HG03439 (cell line): ENCODE measurements at regions not wholly inside any gene's neighbourhood (a gene's known extent, or its start where the extent isn't known, plus 50 kb on each side); places are given as distances from the start of the nearest gene placed in this dataset.

Experiments used
- ATAC-seq: cut with Tn5 transposase; IDR thresholded peaks from one replicate; pipeline ENCODE4 v1.9.1; 2021; ENCODE audit warnings: mild to moderate bottlenecking, moderate library complexity; ENCODE audit not compliant: unreplicated experiment

DNA sequence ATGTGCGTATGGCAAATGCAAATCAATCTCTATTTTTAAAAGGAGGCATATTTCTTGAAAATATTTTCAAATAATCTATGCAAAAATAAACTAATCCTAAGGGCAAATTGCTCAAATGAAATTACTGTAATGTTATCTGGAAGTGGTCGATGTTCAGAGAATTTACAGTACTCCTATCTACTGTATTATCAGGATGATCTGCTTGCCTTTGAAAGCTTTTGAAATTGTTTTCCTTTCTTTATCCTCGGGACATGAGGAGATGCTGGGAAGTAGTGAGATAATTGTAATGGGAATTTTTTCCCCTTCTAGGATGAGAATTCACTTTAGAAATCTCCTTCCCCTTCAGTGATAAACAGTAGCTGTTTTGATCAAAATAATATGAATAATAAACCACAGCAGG, 577.2 kb upstream of the MIR17HG start:
- ATAC-seq: no peak

DNA sequence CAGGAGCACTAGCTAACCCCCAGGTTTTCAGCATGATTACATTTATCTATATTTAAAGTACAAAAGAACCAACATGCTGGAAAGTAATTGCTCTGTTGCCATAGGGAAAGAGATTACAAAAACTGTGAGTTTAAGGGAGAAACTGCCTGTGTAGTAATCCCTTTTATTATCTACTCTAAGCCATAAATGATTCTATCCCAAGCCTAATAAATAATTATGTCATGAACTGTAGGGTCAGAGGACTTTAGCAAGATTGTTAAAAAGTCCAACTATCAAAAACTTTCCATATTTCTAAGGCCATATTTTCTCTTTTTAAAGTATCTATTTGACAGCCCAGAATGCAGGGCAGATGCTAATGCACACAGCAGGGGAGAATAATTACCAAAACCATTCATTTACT, 573.8 kb upstream of the MIR17HG start:
- no peak for ATAC-seq

DNA sequence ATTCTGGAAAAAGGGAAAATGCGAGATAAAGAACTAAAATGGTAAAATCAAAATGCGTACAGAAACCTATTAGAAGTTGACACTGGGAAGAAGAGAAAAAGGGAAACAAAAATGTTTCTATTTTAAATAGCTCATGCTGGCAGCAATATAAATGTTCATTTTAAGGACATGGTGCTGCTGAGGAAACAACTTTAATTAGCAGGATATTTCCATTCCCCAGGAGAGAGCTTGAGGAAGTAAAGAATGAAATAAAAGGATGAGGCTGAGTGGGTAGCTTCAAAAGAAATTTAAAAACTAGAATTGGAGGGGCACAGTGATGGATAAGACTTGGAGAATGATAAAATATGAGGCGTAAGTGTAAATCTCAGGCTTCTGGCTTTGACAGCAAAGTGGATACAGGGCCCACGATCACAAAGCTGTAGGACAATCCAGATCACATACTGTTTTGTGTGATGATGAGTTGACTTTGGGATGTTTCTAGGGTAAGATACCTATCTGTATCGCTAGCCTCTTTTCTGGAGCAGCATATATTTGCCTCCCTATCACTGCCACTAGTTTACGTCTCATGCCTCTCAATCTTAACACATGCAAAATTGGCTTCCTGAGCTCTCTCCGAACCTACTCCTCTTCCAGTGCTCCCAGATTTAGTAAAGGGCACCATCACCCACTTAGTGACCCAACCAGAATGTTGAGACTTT, 571.3 kb upstream of the MIR17HG start:
- ATAC-seq: no peak

DNA sequence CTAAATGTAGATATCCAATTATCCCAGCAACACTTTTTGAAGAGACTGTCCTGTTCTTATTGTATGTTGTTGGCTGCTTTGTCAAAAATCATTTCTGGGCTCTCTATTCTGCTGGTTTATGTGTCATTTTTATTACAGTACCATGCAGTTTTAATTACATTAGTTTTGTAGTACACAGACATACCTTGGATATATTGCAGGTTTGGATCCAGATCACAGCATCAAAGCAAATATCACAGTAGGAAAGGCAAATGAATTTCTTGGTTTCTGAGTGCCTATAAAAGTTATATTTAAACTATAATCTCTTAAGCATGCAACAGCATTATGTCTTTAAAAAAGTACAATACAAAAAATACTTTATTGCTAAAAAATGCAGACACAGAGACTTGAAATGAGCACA, 564.2 kb upstream of the MIR17HG start:
- ATAC-seq: no peak

DNA sequence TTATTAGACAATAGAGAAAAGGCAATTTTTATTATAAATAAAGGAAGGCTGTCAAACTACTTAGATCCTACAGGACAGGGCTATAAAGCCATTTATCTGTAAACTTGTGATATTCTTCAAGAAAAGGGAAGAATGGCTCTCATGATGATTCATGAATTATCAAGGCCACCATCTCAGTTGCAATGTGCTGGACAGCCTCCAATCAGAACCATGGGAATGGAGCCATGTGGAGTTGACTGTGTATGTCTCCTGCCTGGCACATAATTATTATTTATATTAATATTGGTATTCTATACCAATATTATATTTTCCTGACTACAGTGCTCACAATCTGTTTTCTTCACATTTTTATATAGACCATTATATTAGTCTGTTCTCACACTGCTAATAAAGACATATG, 560.5 kb upstream of the MIR17HG start:
- ATAC-seq: no peak

DNA sequence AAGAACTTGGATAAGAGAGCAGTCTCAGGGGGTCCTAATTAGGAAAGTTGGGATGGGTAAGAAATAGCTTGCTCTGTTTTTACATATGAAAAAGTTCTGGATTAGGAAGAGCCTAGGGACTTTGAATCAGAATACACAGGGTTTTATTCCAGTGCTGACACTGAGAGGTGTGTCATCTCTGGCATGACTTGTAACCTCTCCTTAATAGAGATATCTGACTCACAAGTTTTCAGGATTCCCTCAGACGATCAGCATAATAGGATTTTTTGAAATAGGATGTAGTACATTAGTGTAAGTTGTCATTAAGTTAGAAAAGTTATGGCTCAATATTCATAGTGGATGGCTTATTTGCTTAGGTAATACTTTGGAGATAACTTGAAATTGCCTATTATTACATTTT, 555.2 kb upstream of the MIR17HG start:
- ATAC-seq: no peak

DNA sequence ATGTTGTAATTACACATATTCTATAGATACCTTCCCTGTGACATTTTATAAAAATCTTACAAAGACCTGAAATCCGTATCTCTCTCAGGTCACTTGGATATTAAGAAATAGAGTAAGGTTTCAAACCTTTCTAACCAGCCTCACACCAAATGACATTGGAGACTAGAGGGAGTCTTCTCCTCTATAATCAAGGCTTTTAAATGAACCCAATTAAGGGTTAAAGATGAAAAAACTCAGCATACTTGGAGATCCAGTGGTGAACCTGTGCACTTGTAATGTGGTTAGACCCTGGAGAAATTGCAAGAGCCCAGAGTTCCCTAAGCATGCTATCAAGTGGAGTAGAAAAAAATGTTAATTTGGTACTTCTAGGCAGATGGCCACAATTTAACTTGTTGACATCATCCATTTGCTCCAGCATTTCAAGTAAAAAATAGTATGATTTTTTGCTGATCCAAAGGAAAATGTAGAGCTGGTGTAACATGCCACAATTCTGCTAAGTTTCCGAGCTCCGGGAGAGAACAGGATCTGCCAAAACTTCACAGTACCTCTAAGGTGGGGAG, 554.1 kb upstream of the MIR17HG start:
- ATAC-seq: no peak

DNA sequence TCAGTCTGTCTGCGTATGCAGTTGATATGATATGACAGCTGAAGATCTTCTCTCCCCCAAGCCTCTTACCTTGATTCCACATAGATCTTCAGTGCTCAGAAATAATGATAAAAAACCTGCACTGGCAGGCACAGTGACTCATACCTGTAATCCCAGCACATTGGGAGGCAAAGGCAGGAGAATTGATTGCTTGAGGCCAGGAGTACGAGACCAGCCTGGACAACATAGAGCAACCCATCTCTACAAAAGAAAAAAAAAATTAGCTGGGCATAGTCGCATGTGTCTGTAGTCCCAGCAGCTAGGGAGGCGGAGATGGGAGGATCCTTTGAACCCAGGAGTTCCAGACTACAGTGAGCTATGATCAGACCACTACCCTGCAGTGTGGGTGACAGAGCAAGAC, 551.0 kb upstream of the MIR17HG start:
- no peak for ATAC-seq

DNA sequence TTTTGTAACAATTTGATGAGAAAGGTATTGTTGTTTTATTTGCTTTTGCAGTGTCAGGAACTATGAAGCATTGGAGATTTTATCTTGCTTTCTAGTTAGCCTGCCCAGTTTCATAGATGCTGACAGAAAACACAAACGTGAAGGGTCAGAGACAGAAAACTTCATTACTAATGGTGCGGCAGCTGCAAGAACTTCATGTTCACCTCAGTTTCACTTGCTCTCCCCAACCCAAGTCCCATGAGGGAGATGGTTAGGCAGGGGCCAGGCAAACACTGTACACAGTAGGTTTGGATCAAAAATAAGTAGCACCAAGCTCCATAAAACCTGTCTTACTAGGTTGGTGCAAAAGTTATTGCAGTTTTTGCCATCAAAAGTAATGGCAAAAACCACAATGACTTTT, 550.2 kb upstream of the MIR17HG start:
- no peak for ATAC-seq

DNA sequence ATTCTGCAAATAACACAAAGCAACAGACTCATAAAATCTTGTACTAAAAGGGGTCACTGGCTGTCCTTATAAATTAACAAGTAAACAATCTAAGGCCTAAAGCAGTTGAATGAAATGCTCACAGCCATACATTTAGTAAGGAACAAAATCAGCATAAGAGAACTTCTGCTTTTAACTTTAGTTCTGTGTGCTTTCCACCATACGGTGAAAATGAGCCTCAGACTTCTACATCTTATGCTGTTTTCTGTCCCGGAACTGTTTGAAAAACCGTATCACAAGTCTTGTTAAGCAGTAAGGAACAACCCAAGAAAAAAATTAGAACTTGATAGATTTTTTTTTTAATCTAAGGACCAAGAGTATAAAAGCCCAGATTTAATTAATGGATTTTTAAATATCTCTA, 549.1 kb upstream of the MIR17HG start:
- ATAC-seq: no peak

DNA sequence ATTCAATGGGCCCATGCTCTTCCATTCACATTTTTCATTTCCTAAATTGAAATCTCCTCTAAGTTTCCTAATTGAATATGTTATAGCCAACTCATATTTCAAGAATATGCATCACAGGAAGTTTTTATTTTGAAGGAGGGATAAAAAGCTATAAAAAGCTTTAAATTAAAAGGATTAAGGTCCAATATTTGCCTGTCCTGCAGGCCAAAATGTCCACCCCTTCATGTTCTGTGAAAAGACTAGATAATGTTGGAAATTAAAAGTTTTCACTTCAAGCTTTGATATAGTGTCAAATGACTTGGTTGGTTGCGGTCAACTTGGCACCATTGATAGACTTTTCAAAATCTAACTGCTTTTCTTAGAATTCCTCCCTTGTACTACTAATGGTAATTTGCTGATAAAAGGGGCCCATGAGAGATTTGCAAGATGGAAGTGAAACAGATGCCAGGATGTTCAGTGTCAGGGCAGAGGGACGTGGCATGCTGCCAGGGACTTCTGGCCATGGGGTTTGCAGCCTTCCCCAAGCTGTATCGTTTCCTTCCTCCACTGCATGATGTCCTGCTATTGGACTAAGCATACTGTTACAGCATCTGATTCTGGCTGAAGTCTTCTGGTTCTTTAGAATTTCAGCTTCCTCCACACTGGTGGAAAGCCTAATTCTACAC, 547.3 kb upstream of the MIR17HG start:
- no peak for ATAC-seq

DNA sequence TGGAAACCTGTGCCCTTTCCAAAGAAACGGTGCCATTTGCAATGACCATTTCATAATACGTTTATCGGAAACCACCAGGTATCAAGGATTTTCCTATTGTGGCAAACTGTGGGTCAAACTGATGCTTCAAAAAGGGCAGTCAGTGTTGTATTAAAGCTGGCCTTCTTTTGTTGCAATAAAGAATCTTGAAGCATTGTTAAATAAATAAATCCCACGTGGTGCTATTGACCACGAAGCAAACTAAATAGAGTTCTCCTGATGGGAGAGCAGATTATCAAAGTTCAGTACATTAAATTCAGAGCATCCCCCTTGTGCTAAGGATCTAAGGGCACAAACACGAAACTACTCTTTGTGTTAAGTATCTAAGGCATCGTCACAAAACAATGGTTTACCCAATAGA, 545.9 kb upstream of the MIR17HG start:
- no peak for ATAC-seq

DNA sequence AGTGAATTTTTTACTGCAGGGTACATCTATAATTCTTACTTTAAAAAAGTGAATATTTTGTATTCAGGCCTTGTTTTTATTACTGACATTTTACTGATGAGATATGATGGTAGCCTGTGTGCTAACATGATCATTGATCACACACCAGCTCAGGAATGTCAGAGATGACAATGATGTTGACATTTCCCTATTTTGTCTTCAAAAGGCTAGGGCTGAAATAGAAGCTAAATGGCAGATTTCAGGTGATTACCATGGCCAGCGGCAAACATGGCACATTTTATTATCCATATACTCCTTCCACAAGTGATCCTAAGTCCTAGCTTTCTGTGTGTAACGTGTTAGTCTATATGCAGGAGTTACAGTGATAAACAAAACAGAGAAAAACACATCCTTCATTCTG, 544.3 kb upstream of the MIR17HG start:
- no peak for ATAC-seq

DNA sequence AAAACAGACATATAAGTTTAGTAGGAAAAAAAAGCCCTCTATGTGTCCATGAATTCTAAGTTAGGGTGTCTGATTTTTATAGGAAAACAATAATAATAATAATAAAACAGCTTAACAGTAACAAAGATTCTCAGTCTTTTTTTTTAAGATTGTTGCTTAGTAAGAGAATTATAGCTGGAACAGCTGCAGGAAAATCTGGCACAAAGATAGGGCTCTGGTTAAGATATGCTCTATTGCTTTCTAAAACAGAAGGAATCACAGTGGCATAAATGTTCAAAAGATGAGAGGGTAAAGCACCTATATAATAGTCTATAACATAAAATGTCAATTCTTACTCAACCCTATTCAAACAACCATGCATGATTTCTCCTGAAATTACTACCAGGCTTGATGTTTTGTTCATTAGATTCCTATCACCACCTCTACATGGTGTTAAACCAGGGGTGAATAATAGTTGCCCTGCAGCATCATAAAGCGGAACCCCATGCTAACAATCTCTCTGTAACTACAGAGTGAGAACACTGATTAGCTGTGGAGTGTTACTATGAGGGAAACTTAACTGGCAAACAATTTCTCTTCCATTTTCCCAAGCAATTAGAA, 541.4 kb upstream of the MIR17HG start:
- no peak for ATAC-seq

DNA sequence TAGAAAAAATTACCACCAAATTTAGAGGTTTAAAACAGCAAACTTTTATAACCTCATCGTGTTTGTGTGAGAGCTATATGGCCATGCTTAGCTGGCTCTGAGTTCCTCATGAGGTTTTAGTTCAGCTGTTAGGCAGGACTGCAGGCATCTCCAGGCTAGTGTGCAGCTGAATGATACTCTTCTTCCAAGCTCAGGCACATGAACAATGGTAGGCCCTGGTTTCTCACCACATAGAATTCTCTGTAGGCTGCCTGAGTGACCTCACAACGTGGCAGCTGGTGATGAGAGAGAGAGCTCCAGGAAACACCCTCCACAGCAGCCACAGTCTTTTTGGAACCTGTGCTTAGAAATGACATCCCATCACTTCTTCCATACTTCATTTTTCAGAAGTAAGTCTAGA, 540.6 kb upstream of the MIR17HG start:
- ATAC-seq: no peak

DNA sequence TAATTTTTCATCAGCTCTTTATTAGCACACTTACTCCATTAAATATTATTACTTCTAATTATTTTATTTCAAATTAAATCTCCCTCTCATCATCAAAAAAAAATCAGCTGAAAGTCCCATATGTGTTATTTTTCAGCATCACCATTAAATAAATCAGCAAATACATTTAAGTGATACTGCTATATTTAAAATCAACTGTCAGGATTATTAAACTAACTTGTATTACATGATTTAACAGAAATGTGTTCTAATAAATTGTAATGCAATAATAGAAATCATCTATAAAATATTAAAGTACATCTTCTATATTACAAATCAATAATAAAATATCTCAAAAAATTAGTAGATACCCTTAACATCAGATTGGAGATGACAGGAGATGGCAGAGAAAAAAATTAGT, 538.6 kb upstream of the MIR17HG start:
- ATAC-seq: no peak

DNA sequence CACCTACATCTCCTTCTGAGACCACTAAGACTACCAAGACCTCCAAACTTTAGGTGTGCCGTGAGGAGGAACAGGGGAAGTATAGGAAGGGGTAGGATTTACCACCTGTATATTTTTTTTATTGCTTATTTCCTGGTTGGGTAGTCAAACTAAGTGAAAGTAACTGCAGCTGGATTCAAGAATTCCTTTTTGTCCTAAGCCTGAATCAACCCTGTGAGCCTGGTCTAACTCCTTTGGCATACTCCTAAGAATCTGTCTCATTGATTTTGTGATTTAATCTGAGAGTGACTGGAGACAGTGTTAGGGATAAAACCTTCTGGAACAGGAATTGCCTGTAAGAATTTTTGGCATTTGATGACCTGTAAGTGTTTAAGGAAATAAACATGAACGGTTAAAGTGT, 523.5 kb upstream of the MIR17HG start:
- no peak for ATAC-seq

DNA sequence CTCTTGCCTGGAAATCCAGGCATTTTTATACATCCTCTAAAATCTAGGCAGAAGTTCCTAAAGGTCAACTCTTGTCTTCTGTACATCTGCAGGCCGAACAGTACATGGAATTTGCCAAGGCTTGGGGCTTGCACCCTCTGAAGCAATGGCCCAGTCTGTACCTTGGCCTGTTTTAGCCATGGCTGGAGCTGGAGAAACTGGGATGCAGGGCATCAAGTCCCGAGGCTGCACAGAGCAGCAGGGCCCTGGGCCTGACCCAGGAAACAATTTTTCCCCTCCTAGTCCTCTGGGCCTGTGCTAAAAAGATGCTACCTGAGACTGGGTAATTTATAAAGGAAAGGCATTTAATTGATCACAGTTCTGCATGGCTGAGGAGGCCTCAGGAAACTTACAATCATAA, 520.8 kb upstream of the MIR17HG start:
- ATAC-seq: no peak

DNA sequence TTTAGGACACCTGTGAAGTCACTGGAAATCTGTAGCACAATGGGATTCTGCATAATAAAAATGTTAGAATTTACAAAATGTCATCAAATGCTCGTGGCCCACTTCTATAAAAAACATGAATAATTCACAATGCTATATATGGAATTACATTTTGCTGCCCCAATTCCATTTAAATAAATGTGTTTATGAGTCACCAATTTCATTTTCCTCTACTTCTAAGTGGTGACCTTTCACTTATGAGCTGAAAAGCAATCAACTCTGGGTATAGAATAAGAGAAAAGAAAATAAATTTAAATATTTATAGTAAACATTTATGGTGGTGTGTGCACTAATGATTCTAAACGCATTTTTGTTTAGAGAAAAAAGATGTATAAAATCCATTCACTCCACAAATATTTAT, 516.7 kb upstream of the MIR17HG start:
- ATAC-seq: no peak

DNA sequence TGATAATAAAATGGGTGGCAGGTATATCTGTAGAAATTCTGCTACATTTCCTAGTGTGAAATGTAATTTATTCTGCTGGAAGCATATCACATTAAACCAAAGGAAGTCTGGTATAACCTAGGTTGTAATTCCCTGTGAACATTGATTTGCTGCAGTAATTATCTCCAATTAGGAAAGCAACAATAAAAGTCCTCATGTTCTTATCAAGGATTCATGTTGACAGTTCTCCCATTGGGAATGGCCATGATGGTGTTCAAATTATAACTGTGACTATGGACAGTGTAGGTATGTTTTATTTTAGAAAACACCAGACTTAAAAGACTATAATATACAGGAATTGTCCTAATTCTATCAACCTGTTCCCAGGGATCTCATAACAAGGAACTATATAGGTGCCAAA, 513.5 kb upstream of the MIR17HG start:
- no peak for ATAC-seq

DNA sequence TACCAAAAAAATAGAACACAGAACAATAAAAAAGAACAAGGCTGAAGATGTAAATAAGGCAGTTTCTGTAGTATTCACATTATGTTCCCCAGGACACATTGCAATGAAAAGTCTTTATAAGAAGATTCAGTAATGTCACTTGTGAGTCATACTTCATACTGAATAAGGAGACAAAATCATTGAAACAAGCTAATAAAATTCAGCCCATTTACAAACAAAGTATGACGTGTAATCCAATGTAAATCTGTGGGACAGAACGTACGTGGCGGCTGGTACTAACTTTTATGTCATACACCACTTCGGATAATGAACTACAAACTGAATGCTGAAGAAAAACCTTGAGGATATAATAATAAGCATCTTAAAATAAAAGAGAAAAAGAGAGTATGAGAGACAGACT, 512.8 kb upstream of the MIR17HG start:
- ATAC-seq: no peak

DNA sequence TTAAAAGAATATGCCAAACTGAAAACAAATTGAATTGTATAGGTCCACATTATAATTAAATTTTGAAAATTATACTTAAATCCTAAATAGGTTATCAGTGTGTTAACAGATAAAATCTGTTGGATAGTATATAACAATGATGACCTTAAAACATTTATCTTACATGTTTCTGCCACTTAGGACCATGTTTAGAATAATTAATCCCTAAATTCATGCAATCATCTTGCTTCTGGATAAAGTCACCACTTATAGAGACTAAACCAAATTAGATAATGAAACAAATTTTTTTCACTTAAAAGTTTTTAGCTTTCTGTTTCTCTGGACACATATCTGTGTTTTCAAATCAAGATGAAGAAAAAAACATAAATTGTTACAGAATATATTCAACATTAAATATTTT, 511.7 kb upstream of the MIR17HG start:
- no peak for ATAC-seq
